C4-2B (cell line): ENCODE measurements at regions not wholly inside any gene's neighbourhood (a gene's known extent, or its start where the extent isn't known, plus 50 kb on each side); places are given as distances from the start of the nearest gene placed in this dataset.

Source experiments
- CTCF ChIP-seq: fragments of 450-650 bp; conservative IDR thresholded peaks from 2 replicates; pipeline ENCODE4 v1.5.1; 2017; ENCODE audit warnings: mild to moderate bottlenecking
- ZFX ChIP-seq: fragments of 450-650 bp; IDR thresholded peaks from 2 replicates; pipeline ENCODE4 v1.6.1; 2017

- no peak for TF ChIP-seq CTCF
- TF ChIP-seq ZFX: no peak
Observed at GRCh38 chr15:38626443-38627050, 61.9 kb upstream of the RASGRP1 start.
